HCT116 (cell line): ENCODE measurements at regions not wholly inside any gene's neighbourhood (a gene's known extent, or its start where the extent isn't known, plus 50 kb on each side); places are given as distances from the start of the nearest gene placed in this dataset.

Source experiments
- ATAC-seq: fragments of 200-7000 bp; cut with Tn5 transposase; 2 replicates; pipeline ENCODE4 v1.9.1; 2020; ENCODE audit warnings: mild to moderate bottlenecking, moderate library complexity
- BruUV-seq: library from RNA; stranded (reverse); fragments of 400-500 nt; replicated peaks from 2 replicates; lab custom pipeline; 2021; lab: Mats Ljungman, UMichigan
- CTCF ChIA-PET: fragments of 300-600 bp; sonication (Branson Sonifier 250); formaldehyde crosslinking; loops from one replicate; lab custom pipeline; 2021; ENCODE audit warnings: antibody characterized with exemption; lab: Charles Lee
- POLR2A ChIA-PET: fragments of 300-600, 350-600 bp; sonication (Branson Sonifier 250); formaldehyde crosslinking; loops from one replicate; lab custom pipeline; 2021; ENCODE audit warnings: antibody characterized with exemption; lab: Charles Lee
- RAD21 ChIA-PET, 2 experiments: fragments of 300-600 bp; sonication (Branson Sonifier 250); formaldehyde crosslinking; loops; one replicate each; lab custom pipeline; 2023; ENCODE audit warnings: low total read pairs in 2 of 2; ENCODE audit not compliant: uncharacterized antibody in 2 of 2, unreplicated experiment in 2 of 2, low non-redundant PET in 1 of 2; lab: Charles Lee
- DNase-seq: peaks from one replicate; pipeline ENCODE4 v3.0.0-alpha.2; 2010; ENCODE audit warnings: low read depth, low spot score
- H2AFZ ChIP-seq: fragments of 200-600 bp; shearing (Covaris generic), sonication (generic); 2 replicates; pipeline ENCODE4 v1.6.1; 2017; ENCODE audit warnings: low read depth, mixed run types, mixed read lengths, antibody characterized with exemption, low read length; ENCODE audit not compliant: poor library complexity, severe bottlenecking
- H3K27ac ChIP-seq: 2 replicates; pipeline ENCODE4 v1.5.1; 2012; ENCODE audit warnings: low read depth, low read length
- H3K27me3 ChIP-seq: fragments of 200-600 bp; sonication (generic); 2 replicates; pipeline ENCODE4 v1.6.1; 2016; ENCODE audit warnings: mixed run types, low read length, mixed read lengths; ENCODE audit not compliant: insufficient read depth
- H3K36me3 ChIP-seq, 2 experiments: fragments of 200-500 bp in 1 of 2; fragments of 200-600 bp in 1 of 2; sonication (Bioruptor generic) in 1 of 2; sonication (generic) in 1 of 2; 2 replicates each; pipeline versions ENCODE4 v1.5.1 to v1.6.1; 2014 to 2016; ENCODE audit warnings: low read length in 2 of 2, inconsistent platforms in 1 of 2, mixed read lengths in 1 of 2, mixed run types in 1 of 2; ENCODE audit not compliant: insufficient read depth in 2 of 2, control insufficient read depth in 1 of 2
- H3K4me1 ChIP-seq, 2 experiments: fragments of 200-600 bp in 1 of 2; sonication (generic) in 1 of 2; 2 replicates each; pipeline versions ENCODE4 v1.5.1 to v1.6.1; 2012 to 2017; ENCODE audit warnings: low read length in 2 of 2, inconsistent platforms in 1 of 2, mild to moderate bottlenecking in 1 of 2, mixed read lengths in 1 of 2, mixed run types in 1 of 2, moderate library complexity in 1 of 2; ENCODE audit not compliant: insufficient read depth in 2 of 2, control insufficient read depth in 1 of 2
- H3K4me2 ChIP-seq: fragments of 200-600 bp; sonication (generic); 2 replicates; pipeline ENCODE4 v1.6.1; 2017; ENCODE audit warnings: mixed run types, low read length, mixed read lengths
- H3K4me3 ChIP-seq, 2 experiments: fragments of 200-600 bp in 1 of 2; sonication (generic) in 1 of 2; replicated peaks in 1 of 2; 2 replicates each; pipeline ENCODE4 v1.5.1; 2011 to 2016; ENCODE audit warnings: low read length in 2 of 2, control low read depth in 1 of 2, low read depth in 1 of 2, mild to moderate bottlenecking in 1 of 2, mixed read lengths in 1 of 2, mixed run types in 1 of 2
- H3K79me2 ChIP-seq: fragments of 200-600 bp; sonication (generic); 2 replicates; pipeline ENCODE4 v1.6.1; 2017; ENCODE audit warnings: mild to moderate bottlenecking, mixed run types, low read length, moderate library complexity, mixed read lengths; ENCODE audit not compliant: insufficient read depth
- H3K9ac ChIP-seq: fragments of 200-600 bp; sonication (generic); 2 replicates; pipeline ENCODE4 v1.6.1; 2016; ENCODE audit warnings: low read length, mixed read lengths
- H3K9me2 ChIP-seq: fragments of 200-600 bp; sonication (generic), shearing (Covaris generic); 2 replicates; pipeline ENCODE4 v1.6.1; 2017; ENCODE audit warnings: mixed run types, mild to moderate bottlenecking, moderate library complexity; ENCODE audit not compliant: insufficient read depth
- H3K9me3 ChIP-seq, 2 experiments: fragments of 200-500 bp in 1 of 2; fragments of 200-600 bp in 1 of 2; sonication (Bioruptor generic) in 1 of 2; sonication (generic) in 1 of 2; 2 replicates each; pipeline ENCODE4 v1.6.1; 2014 to 2017; ENCODE audit warnings: low read length in 2 of 2, mixed read lengths in 2 of 2, inconsistent platforms in 1 of 2, low read depth in 1 of 2, mild to moderate bottlenecking in 1 of 2, mixed run types in 1 of 2, moderate library complexity in 1 of 2; ENCODE audit not compliant: control insufficient read depth in 1 of 2, insufficient read depth in 1 of 2
- H4K20me1 ChIP-seq: fragments of 200-600 bp; sonication (generic), shearing (Covaris generic); 2 replicates; pipeline ENCODE4 v1.6.1; 2017; ENCODE audit warnings: mixed run types, mild to moderate bottlenecking, moderate library complexity; ENCODE audit not compliant: insufficient read depth
- CEBPB ChIP-seq: IDR thresholded peaks from 2 replicates; pipeline ENCODE4 v1.6.1; 2012; ENCODE audit warnings: low read depth
- RAD21 ChIP-seq: IDR thresholded peaks from 2 replicates; pipeline ENCODE4 v1.6.1; 2012; ENCODE audit warnings: low read depth, mild to moderate bottlenecking
- YY1 ChIP-seq: IDR thresholded peaks from 2 replicates; pipeline ENCODE4 v1.6.1; 2011; ENCODE audit warnings: low read length, low read depth, moderate library complexity, mild to moderate bottlenecking; ENCODE audit not compliant: insufficient replicate concordance; ENCODE audit errors: extremely low read depth
- intact Hi-C: fragments of 100-400 bp; cut with micrococcal nuclease; formaldehyde crosslinking; loops from 2 replicates; pipeline ENCODE4 v1.10.0; 2022
- TF ChIP-seq, protein P1 (sequence below), 3 experiments: fragments of 200-600 bp in 1 of 3; sonication (generic) in 1 of 3; IDR thresholded peaks in 2 of 3; conservative IDR thresholded peaks in 1 of 3; 2 replicates each; pipeline ENCODE4 v1.5.1; 2012 to 2017; ENCODE audit warnings: low read depth in 2 of 3, low read length in 2 of 3, antibody characterized with exemption in 1 of 3, borderline replicate concordance in 1 of 3, control low read depth in 1 of 3, mild to moderate bottlenecking in 1 of 3, mixed read lengths in 1 of 3, mixed run types in 1 of 3, moderate library complexity in 1 of 3; ENCODE audit not compliant: insufficient read depth in 1 of 3

DNA sequence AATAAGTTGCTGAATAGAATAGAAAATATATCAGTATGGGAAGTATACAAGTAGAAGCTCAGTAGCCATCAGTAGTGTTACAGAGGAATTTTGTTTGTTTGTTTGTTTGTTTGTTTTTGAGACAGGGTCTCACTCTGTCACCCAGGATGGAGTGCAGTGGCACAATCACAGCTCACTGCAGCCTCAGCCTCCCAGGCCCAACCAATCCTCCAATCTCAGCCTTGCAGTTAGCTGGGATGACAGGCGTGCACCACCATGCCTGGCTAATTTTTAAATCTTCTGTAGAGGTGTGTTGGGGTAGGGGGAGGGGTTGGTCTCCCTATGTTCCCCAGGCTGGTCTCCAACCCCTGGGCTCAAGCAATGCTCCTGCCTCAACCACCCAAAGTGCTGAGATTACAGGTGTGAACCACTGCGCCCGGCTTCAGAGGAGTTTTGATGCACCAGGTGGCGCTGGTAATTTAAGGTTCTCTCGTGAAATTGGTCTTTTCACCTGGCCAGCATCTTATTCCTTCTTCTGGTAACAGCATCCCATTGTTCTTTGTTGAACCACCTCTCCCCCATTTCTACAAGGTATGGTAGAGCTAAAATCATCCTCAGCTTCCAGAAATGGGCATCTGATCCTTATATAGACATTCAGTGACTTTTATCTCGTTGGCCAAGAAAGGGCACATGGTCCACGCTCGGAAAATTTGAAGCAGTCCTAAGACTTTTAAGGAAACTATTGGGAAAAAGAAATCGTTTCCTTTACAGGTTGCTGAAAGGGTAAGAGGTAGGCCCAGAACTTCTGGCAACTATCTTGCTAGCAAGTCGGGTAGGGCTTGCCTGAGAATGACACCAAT is 157.1 kb downstream of the ARRDC3 start:
- H3K27ac ChIP-seq: no peak overlapping the region
- H3K4me2 ChIP-seq: no peak overlapping the region
- no peaks in the 10 kb centered on the region for H4K20me1 ChIP-seq
- no peaks in the 10 kb centered on the region for H3K36me3 ChIP-seq
- ChIA-PET CTCF (interaction anchor here (1.9 to 3.5 kb wide), 3 partner anchors 155 to 193 kb away, joined by 5 to 86 read pairs (median 14); partner anchors contain the start of gene ARRDC3), POLR2A (interaction anchor here (0.9 to 2.3 kb wide), 2 partner anchors 157 to 159 kb away, joined by 4 to 16 read pairs; partner anchors contain the start of gene ARRDC3), RAD21 (interaction anchor here (0.6 to 1.5 kb wide), 4 partner anchors 155 to 159 kb away, joined by 5 to 15 read pairs (median 7); no protein-coding TSS in a partner anchor)
- H3K9me2 ChIP-seq: no peaks in the 10 kb centered on the region
- intact Hi-C loops: loop anchor here (1.0 to 5.0 kb wide), 4 partner anchors 125 to 359 kb away; no protein-coding TSS in a partner anchor
- no peaks in the 10 kb centered on the region for H3K27me3 ChIP-seq
- peak overlapping the region; percentile 81 for H2AFZ ChIP-seq
- peaks cover 0 to 5% of the 10 kb centered on the region in 2 experiments; a peak in 1 of 4 replicates for H3K9me3 ChIP-seq
- no peak overlapping the region for H3K4me3 ChIP-seq
- ATAC-seq: peak; percentile 96
- no peaks in the 10 kb centered on the region for H3K79me2 ChIP-seq
- TF ChIP-seq YY1 (peak; percentile 56), CEBPB (no peak), RAD21 (peak; percentile 98)
- TF ChIP-seq, protein P1, sequence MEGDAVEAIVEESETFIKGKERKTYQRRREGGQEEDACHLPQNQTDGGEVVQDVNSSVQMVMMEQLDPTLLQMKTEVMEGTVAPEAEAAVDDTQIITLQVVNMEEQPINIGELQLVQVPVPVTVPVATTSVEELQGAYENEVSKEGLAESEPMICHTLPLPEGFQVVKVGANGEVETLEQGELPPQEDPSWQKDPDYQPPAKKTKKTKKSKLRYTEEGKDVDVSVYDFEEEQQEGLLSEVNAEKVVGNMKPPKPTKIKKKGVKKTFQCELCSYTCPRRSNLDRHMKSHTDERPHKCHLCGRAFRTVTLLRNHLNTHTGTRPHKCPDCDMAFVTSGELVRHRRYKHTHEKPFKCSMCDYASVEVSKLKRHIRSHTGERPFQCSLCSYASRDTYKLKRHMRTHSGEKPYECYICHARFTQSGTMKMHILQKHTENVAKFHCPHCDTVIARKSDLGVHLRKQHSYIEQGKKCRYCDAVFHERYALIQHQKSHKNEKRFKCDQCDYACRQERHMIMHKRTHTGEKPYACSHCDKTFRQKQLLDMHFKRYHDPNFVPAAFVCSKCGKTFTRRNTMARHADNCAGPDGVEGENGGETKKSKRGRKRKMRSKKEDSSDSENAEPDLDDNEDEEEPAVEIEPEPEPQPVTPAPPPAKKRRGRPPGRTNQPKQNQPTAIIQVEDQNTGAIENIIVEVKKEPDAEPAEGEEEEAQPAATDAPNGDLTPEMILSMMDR (IDR thresholded peaks at IDR 0.05 in 2 of 3, conservative IDR thresholded peaks at IDR 0.05 in 1 of 3; ENCODE audit: borderline replicate concordance in 1 of 3, insufficient read depth in 1 of 3, low read depth in 2 of 3, low read length in 2 of 3): peak; percentile 58 to 98 (median 74)
- no peak overlapping the region for H3K9ac ChIP-seq
- 0 out of 4 replicates have a peak, but pooled peaks cover 0 to 5% of the 10 kb centered on the region in 2 experiments for H3K4me1 ChIP-seq
- no TSS peak for BruUV-seq
- DNase-seq: peak; percentile 59
